Thyroid gland (tissue), 4 donors: ENCODE measurements at regions not wholly inside any gene's neighbourhood (a gene's known extent, or its start where the extent isn't known, plus 50 kb on each side); places are given as distances from the start of the nearest gene placed in this dataset.
"Not testable (repeated sequence)": the region's sequence is repeated elsewhere in the genome, so short reads cannot be mapped to it uniquely, and the experiment has no call there.

Experiments
- DNase-seq, 2 donors: peaks; one replicate each; pipeline ENCODE4 v3.0.0-alpha.2; 2019
- H3K27ac ChIP-seq, 3 donors: fragments of 200-600 bp; sonication (generic); 1 replicate in 2 of 3; 2 replicates in 1 of 3; pipeline ENCODE4 v1.5.1; 2016 to 2019; ENCODE audit warnings: mild to moderate bottlenecking in 1 of 3, moderate library complexity in 1 of 3
- H3K27me3 ChIP-seq: fragments of 200-600 bp; sonication (generic); one replicate; pipeline ENCODE4 v1.5.1; 2019
- H3K36me3 ChIP-seq, 2 donors: fragments of 200-600 bp; sonication (generic); one replicate each; pipeline ENCODE4 v1.5.1; 2016 to 2019
- H3K4me1 ChIP-seq, 2 donors: fragments of 200-600 bp; sonication (generic); one replicate each; pipeline ENCODE4 v1.5.1; 2017 to 2019
- H3K4me3 ChIP-seq, 3 donors: fragments of 200-600 bp; sonication (generic); replicated peaks in 1 of 3; 1 replicate in 2 of 3; 2 replicates in 1 of 3; pipeline ENCODE4 v1.5.1; 2016; ENCODE audit warnings: mild to moderate bottlenecking in 1 of 3
- H3K9me3 ChIP-seq: fragments of 200-600 bp; sonication (generic); one replicate; pipeline ENCODE4 v1.5.1; 2017
- CTCF ChIP-seq, 6 experiments: fragments of 200-600 bp in 3 of 6; fragments of 450-650 bp in 3 of 6; sonication (generic) in 3 of 6; IDR thresholded peaks; one replicate each; pipeline ENCODE4 v1.5.1; 2016 to 2019; ENCODE audit warnings: antibody characterized with exemption in 6 of 6, mild to moderate bottlenecking in 2 of 6, inconsistent platforms in 1 of 6, moderate library complexity in 1 of 6
- POLR2A ChIP-seq, 2 donors: fragments of 450-650 bp; IDR thresholded peaks; one replicate each; pipeline ENCODE4 v1.6.1; 2017; ENCODE audit warnings: antibody characterized with exemption in 2 of 2, mild to moderate bottlenecking in 2 of 2, moderate library complexity in 1 of 2
- WGBS, 2 donors: methylation state at CpG; one replicate each; pipeline ENCODE4 v1.1.5; 2017; 5-methylcytosine and 5-hydroxymethylcytosine counted together
- intact Hi-C: fragments of 100-400 bp; cut with DNase I; formaldehyde crosslinking; loops from one replicate; pipeline ENCODE4 v1.15.1; 2023

- 31 to 46% methylated on average over 2 of the region's 2 CpGs for WGBS, 2 donors
Measured at GRCh38 chr7:132001146-132001545, 444.7 kb upstream of the PODXL start.

GRCh38 chr7:131999193-131999592, 442.8 kb upstream of the PODXL start:
- no peak for DNase-seq
- no peak for TF ChIP-seq POLR2A (IDR thresholded peaks at IDR 0.05)
- no peak for TF ChIP-seq CTCF (IDR thresholded peaks at IDR 0.05)
- Histone ChIP-seq H3K4me3 (no peak overlapping the region), H3K27ac (no peak overlapping the region), H3K27me3 (no peaks in the 10 kb centered on the region), H3K36me3 (no peaks in the 10 kb centered on the region), H3K9me3 (no peaks in the 10 kb centered on the region), H3K4me1 (no peaks in the 10 kb centered on the region)
- WGBS, 2 donors: 65 to 80% methylated on average over 4 of the region's 4 CpGs
- intact Hi-C loops: no loop called here

More at GRCh38 chr7:132001146-132001545, 444.7 kb upstream of the PODXL start:
- H3K27ac ChIP-seq: no peak overlapping the region
- H3K4me3 ChIP-seq: no peak overlapping the region
- H3K27me3 ChIP-seq: no peaks in the 10 kb centered on the region
- no peak for DNase-seq
- H3K36me3 ChIP-seq: no peaks in the 10 kb centered on the region
- intact Hi-C loops: no loop called here
- no peaks in the 10 kb centered on the region for H3K4me1 ChIP-seq
- no peak for TF ChIP-seq CTCF (IDR thresholded peaks at IDR 0.05)
- H3K9me3 ChIP-seq: no peaks in the 10 kb centered on the region

- Histone ChIP-seq H3K4me1 (no peaks in the 10 kb centered on the region), H3K4me3 (no peak overlapping the region), H3K27ac (no peak overlapping the region), H3K9me3 (no peaks in the 10 kb centered on the region), H3K27me3 (no peaks in the 10 kb centered on the region), H3K36me3 (no peaks in the 10 kb centered on the region)
- WGBS, 2 donors: 57 to 79% methylated on average over 2 of the region's 2 CpGs
- intact Hi-C loops: no loop called here
- no peak for DNase-seq
- TF ChIP-seq POLR2A (IDR thresholded peaks at IDR 0.05) (no peak), CTCF (IDR thresholded peaks at IDR 0.05) (no peak)
Measured at GRCh38 chr7:131995324-131995723, 438.9 kb upstream of the PODXL start.

- intact Hi-C loops, DNase-seq, H3K36me3 ChIP-seq, H3K27me3 ChIP-seq, H3K27ac ChIP-seq, H3K4me3 ChIP-seq, H3K4me1 ChIP-seq, H3K9me3 ChIP-seq: not testable (repeated sequence)
Measured at GRCh38 chr7:131981069-131981468, 424.6 kb upstream of the PODXL start.

GRCh38 chr7:131978118-131978517, 421.7 kb upstream of the PODXL start:
- H3K4me1 ChIP-seq, intact Hi-C loops, H3K4me3 ChIP-seq, DNase-seq, H3K27me3 ChIP-seq, H3K9me3 ChIP-seq, H3K36me3 ChIP-seq, H3K27ac ChIP-seq: not testable (repeated sequence)
- 80 to 93% methylated on average over 2 of the region's 2 CpGs for WGBS, 2 donors

GRCh38 chr7:131976411-131976810, 420.0 kb upstream of the PODXL start:
- intact Hi-C loops: no loop called here
- no peak for DNase-seq
- no peak overlapping the region for H3K4me3 ChIP-seq
- H3K4me1 ChIP-seq: no peaks in the 10 kb centered on the region
- H3K27ac ChIP-seq: no peak overlapping the region
- no peaks in the 10 kb centered on the region for H3K36me3 ChIP-seq
- 94% methylated on average over 3 of the region's 3 CpGs for WGBS, 2 donors
- H3K9me3 ChIP-seq: no peaks in the 10 kb centered on the region
- H3K27me3 ChIP-seq: no peaks in the 10 kb centered on the region
- TF ChIP-seq POLR2A (IDR thresholded peaks at IDR 0.05) (no peak), CTCF (IDR thresholded peaks at IDR 0.05) (no peak)
